Activated naive CD8-positive, alpha-beta T cell treated with anti-CD3 and anti-CD28 coated beads, Interleukin-2, amount 10 ng/mL, durations not matched to agents 7 days and 5 days (primary cell): ENCODE measurements at regions not wholly inside any gene's neighbourhood (a gene's known extent, or its start where the extent isn't known, plus 50 kb on each side); places are given as distances from the start of the nearest gene placed in this dataset.

Experiments used
- ATAC-seq: fragments of 150-1000 bp; cut with Tn5 transposase; one replicate; pipeline ENCODE4 v1.10.0; 2021; ENCODE audit warnings: low read depth, moderate library complexity
- POLR2A ChIA-PET: fragments of 350-600 bp; sonication (Branson Sonifier 250); formaldehyde crosslinking; loops from one replicate; lab custom pipeline; 2021; ENCODE audit warnings: antibody characterized with exemption; lab: Charles Lee
- DNase-seq: peaks from one replicate; pipeline ENCODE4 v3.0.0; 2021
- H3K27ac Mint-ChIP-seq: one replicate; pipeline ENCODE4 v1.8.0; 2022; ENCODE audit warnings: mild to moderate bottlenecking, mixed read lengths
- H3K27me3 Mint-ChIP-seq: one replicate; pipeline ENCODE4 v1.8.0; 2022; ENCODE audit warnings: mild to moderate bottlenecking, moderate library complexity, mixed read lengths
- H3K36me3 Mint-ChIP-seq: one replicate; pipeline ENCODE4 v1.8.0; 2021; ENCODE audit warnings: mild to moderate bottlenecking, mixed read lengths
- H3K4me1 Mint-ChIP-seq: one replicate; pipeline ENCODE4 v1.8.0; 2021; ENCODE audit warnings: mixed read lengths
- H3K4me3 Mint-ChIP-seq: one replicate; pipeline ENCODE4 v1.8.0; 2022; ENCODE audit warnings: mild to moderate bottlenecking, moderate library complexity, mixed read lengths
- H3K9me3 Mint-ChIP-seq: one replicate; pipeline ENCODE4 v1.8.0; 2021; ENCODE audit warnings: mixed read lengths

DNA sequence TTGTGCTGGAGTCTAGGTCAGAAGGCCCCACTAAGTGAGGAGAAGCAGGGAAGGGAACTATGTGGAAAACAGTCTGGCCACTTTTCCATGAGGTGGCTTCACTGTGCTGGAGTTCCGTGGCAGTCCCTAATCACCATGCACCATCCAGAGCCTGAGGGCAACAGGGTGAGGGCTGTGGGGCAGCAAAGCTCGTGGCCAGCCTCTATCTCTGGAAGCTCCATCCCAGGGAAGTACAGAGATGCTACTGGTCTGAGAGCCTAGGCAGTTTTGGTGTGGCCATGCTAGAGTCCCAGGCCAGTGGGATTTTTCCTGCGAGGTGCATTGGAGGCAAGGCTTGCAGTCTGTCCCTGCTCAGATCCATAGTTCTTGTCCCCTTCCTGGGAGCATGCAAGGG lies 157.3 kb upstream of the LRRC7 start:
- DNase-seq (no peak), ATAC-seq (no peak)
- Mint-ChIP-seq H3K36me3 (no peaks in the 10 kb centered on the region), H3K27me3 (no peaks in the 10 kb centered on the region), H3K4me1 (no peaks in the 10 kb centered on the region), H3K4me3 (no peak overlapping the region), H3K27ac (no peak overlapping the region), H3K9me3 (peaks cover 4% of the 10 kb centered on the region)
- POLR2A ChIA-PET, result no interaction called here

DNA sequence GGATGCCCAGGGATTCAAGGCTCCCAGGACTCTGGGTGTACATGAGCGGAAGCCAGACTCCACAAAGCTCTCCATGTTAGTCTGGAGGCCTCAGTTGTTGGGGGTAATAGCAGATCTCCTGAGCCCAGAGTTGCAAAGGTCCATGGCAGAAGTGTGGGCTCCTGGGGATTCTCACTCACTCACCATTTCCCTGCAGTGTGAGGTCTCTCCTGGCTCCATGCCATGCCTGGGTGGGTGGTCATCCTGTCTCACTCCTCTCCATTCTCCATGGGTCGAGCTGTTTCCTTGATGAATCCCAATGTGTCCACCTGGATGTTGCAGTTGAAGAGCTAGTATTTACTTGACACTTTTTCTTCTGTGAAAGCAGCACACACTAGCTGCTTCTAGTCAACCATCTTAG lies 156.8 kb upstream of the LRRC7 start:
- Mint-ChIP-seq H3K9me3 (peaks cover 5% of the 10 kb centered on the region), H3K36me3 (no peaks in the 10 kb centered on the region), H3K4me1 (no peaks in the 10 kb centered on the region), H3K4me3 (no peak overlapping the region), H3K27me3 (no peaks in the 10 kb centered on the region), H3K27ac (no peak overlapping the region)
- ATAC-seq, result no peak
- POLR2A ChIA-PET, result no interaction called here
- no peak for DNase-seq

DNA sequence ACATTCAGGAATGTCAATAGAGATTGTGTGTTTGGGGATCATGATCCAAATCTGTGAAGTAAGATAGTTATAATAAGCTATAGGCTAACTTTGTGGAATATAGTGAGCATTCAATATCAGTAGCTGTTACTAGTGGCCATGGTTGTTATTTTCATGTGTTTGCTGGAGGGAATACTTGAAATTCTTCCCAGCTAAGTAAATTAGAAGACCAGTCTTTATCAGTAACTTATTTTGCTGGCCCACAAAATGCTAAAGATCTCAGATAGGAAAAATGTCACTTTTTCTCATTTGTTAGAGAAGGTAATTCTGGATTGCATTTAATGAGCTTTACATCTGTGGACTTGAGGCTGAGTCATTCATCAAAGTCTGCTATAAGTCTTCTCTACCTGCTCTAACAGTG lies 156.1 kb upstream of the LRRC7 start:
- H3K4me3 Mint-ChIP-seq, result no peak overlapping the region
- POLR2A ChIA-PET, result no interaction called here
- H3K4me1 Mint-ChIP-seq, result no peaks in the 10 kb centered on the region
- peaks cover 5% of the 10 kb centered on the region for H3K9me3 Mint-ChIP-seq
- H3K27me3 Mint-ChIP-seq, result no peaks in the 10 kb centered on the region
- ATAC-seq (no peak), DNase-seq (no peak)
- H3K27ac Mint-ChIP-seq, result no peak overlapping the region
- H3K36me3 Mint-ChIP-seq, result no peaks in the 10 kb centered on the region

DNA sequence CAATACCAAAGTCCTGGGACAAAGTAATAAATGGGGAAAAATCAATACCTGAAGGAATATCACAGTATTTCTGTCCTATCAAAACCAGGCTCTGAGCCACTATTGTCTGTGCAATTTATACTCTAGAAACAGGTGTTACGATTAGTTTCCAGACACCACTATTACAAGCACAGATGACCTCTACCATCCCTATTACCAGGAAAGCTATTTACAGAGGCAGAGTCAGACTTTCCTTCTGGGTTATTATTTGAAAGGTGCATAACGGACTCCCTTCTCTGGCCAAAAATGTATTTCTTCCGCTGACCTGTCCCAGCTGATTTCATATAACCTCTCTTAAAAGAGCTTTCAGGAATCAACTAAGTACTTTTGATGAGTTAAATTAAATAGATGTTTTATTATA lies 154.6 kb upstream of the LRRC7 start:
- no peak for ATAC-seq
- H3K36me3 Mint-ChIP-seq, result no peaks in the 10 kb centered on the region

DNA sequence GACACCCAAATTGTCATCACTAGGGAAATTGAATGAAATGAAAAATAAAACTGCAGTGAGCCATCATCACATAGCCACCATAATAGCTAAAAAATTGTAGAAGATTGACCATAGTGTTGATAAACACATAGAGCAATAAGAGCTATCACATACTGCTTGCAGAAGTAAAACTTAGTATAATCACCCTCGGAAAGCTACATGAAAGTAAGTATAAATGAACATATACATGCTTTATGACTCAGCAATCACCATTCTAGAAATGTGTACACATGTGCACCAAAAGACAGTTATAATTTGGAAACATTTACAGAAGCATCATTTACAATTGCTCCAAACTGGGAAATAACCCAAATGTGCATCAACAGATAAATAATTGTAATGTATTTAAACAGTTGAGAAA lies 153.1 kb upstream of the LRRC7 start:
- Mint-ChIP-seq H3K4me1 (no peaks in the 10 kb centered on the region), H3K9me3 (peaks cover 2% of the 10 kb centered on the region), H3K36me3 (no peaks in the 10 kb centered on the region), H3K27me3 (no peaks in the 10 kb centered on the region), H3K27ac (no peak overlapping the region), H3K4me3 (no peak overlapping the region)
- no peak for DNase-seq
- ATAC-seq, result no peak
- POLR2A ChIA-PET, result no interaction called here

More for the DNA sequence above, 154.6 kb upstream of the LRRC7 start:
- Mint-ChIP-seq H3K27me3 (no peaks in the 10 kb centered on the region), H3K4me1 (no peaks in the 10 kb centered on the region), H3K27ac (no peak overlapping the region), H3K4me3 (no peak overlapping the region), H3K9me3 (peaks cover 5% of the 10 kb centered on the region)
- DNase-seq, result no peak
- POLR2A ChIA-PET, result no interaction called here

DNA sequence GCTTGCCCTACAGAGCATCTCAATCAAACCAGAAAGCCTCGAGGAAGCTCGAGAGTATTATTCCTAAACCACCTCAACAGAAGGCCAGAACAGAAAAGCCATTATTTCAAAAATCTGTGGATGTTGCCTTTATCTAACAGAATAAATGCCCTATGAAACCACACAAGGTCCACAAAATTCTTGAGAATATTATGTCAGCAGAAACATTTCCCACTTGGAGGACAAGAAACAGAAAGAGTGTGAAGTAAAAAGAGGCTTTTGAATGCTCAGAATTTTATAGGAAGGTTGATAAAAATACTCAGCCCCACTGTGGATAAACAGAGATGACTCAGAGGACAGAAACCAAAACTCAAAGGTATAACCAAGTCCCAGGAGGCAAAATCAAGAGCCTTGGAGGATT lies 146.4 kb upstream of the LRRC7 start:
- H3K27me3 Mint-ChIP-seq, result no peaks in the 10 kb centered on the region
- no peaks in the 10 kb centered on the region for H3K36me3 Mint-ChIP-seq
- ATAC-seq (no peak), DNase-seq (no peak)
- H3K4me3 Mint-ChIP-seq, result no peak overlapping the region
- POLR2A ChIA-PET, result no interaction called here
- H3K27ac Mint-ChIP-seq, result no peak overlapping the region
- H3K9me3 Mint-ChIP-seq, result no peaks in the 10 kb centered on the region
- H3K4me1 Mint-ChIP-seq, result no peaks in the 10 kb centered on the region

DNA sequence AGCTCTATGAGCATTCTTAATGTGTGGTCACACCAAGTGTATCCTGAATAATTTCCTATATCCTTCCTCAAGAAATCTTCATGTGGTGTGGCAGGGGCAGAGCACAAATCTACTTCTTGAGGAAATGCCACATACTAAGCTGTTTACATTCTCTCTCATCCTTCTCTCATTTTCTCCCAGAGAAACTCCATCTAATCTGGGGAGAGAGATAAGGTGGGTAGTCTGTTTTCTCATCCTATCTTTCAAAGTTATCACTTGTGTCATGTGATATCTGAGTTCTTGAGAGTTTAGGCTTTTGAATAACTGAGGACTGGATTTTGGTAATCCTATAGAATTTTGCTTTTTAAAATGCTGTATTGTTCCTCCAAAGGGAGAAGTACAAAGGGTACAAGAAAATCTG lies 141.9 kb upstream of the LRRC7 start:
- H3K4me1 Mint-ChIP-seq, result no peaks in the 10 kb centered on the region
- H3K27ac Mint-ChIP-seq, result no peak overlapping the region
- H3K9me3 Mint-ChIP-seq, result no peaks in the 10 kb centered on the region
- DNase-seq (no peak), ATAC-seq (no peak)
- no peak overlapping the region for H3K4me3 Mint-ChIP-seq
- no peaks in the 10 kb centered on the region for H3K27me3 Mint-ChIP-seq
- POLR2A ChIA-PET, result no interaction called here
- no peaks in the 10 kb centered on the region for H3K36me3 Mint-ChIP-seq

DNA sequence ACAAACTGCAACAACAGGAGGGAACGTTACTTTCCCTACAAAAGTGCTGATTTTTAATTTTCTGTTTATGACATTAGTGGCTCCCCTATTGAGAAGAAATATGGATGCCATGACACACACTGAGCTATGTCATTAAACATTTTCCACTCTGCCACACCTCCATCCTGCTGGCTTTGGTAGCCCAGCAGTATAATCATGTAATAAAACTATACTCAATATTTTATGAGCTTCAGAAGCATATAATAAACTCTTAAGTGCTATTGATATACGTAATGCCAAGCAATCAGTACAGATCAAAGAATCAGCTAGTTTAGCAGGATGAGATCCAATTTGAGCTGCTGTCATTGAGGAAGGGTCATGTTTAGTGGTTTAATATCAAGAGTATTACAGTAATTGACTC lies 141.3 kb upstream of the LRRC7 start:
- Mint-ChIP-seq H3K9me3 (no peaks in the 10 kb centered on the region), H3K36me3 (no peaks in the 10 kb centered on the region), H3K27me3 (no peaks in the 10 kb centered on the region), H3K27ac (no peak overlapping the region), H3K4me1 (no peaks in the 10 kb centered on the region), H3K4me3 (no peak overlapping the region)
- POLR2A ChIA-PET, result no interaction called here
- no peak for DNase-seq
- no peak for ATAC-seq

DNA sequence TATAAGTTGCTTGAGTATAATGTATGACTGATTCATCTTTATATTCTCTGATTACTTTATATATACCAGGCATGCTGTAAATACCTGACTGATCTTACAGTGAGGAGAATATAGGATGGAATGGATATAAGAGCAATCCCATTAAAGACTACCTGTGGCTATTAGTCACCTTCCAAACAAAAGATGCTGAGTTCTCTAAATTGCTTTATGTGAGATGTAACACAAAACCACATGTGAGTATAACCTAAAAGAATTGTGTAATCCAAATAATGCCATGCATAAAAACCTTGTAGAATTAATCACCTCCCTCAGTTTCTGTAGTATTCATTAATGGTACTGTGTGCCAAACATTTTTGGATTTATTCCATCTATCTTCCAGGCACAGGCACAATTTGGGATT lies 134.6 kb upstream of the LRRC7 start:
- H3K36me3 Mint-ChIP-seq, result no peaks in the 10 kb centered on the region
- H3K4me1 Mint-ChIP-seq, result no peaks in the 10 kb centered on the region
- POLR2A ChIA-PET, result no interaction called here
- H3K27ac Mint-ChIP-seq, result no peak overlapping the region
- ATAC-seq (no peak), DNase-seq (no peak)
- no peaks in the 10 kb centered on the region for H3K27me3 Mint-ChIP-seq
- peaks cover 2% of the 10 kb centered on the region for H3K9me3 Mint-ChIP-seq
- no peak overlapping the region for H3K4me3 Mint-ChIP-seq

DNA sequence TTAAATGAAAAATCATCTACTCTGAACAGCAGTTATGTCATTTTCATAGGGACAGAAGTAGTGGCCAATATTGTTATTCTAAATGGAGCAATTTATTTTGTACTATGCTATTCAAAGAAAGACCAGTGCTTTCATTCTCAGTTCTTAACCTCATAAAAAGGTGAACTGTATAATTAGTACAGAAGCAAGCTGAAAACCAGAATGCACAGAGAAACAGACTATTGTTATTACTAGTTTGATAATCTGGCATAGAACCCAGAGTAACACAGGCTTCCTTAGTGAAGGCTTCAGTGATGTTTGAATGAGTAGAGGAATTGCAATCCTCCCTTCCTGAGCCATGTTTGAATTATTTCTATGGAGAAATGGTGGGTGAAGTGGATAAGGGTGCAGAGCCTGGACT lies 131.6 kb upstream of the LRRC7 start:
- POLR2A ChIA-PET, result no interaction called here
- DNase-seq, result no peak
- Mint-ChIP-seq H3K27ac (no peak overlapping the region), H3K36me3 (no peaks in the 10 kb centered on the region), H3K9me3 (peaks cover 2% of the 10 kb centered on the region), H3K4me3 (no peak overlapping the region), H3K4me1 (no peaks in the 10 kb centered on the region), H3K27me3 (no peaks in the 10 kb centered on the region)
- ATAC-seq, result no peak

DNA sequence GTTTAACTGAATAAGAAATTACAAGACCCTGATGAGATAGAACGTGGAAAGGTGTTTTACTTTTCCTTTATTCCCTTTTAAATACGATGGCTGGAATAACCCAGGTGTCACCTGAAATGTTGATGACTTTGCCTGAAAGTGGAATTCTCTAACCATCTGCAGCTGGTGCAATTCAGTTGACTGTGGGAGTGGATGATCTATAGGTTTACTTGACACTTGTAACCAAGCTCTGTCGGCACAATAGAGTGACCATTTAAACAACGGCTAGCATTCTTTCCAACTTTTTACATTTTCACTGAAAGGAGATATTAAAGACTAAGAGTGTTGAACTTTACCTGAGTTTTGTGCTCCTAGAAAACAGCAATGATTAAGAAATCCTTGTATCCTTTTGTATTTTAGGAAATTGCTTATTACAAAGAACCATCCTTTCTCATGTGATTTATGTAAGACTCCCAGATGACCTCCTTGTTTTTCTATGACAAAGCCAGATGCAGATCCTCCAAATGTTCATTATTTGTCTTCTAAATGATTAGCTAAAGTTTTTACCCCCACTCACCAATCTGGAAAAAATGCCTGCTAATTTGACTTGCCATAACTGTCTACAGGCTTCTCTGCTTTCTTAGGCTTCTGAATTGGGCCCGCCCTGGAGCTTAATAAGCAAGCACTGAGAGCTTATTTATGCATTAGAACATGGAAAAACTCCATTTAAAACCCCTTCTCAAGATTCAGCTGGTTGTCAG lies 129.5 kb upstream of the LRRC7 start:
- Mint-ChIP-seq H3K27ac (no peak overlapping the region), H3K4me1 (no peaks in the 10 kb centered on the region), H3K36me3 (no peaks in the 10 kb centered on the region), H3K9me3 (peaks cover 2% of the 10 kb centered on the region), H3K27me3 (no peaks in the 10 kb centered on the region), H3K4me3 (no peak overlapping the region)
- ATAC-seq, result no peak
- POLR2A ChIA-PET, result no interaction called here
- no peak for DNase-seq

DNA sequence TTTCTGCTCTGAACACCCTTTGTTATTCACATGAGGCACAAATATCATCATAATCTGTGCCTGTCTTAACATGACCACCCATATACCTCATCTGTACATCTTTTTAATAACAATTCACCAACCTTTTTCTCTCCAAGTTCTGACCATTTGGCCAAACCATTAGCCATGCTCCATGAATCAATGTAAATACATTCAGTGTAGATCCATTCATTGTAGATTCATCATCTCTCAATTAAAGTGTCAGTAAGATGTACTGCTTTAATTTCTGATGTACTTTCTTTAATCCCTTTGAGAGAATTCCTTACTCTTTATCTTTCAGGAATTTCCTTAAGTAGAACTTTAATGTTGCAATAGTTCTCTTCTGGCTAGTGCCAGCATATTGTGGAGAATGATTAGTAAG lies 126.2 kb upstream of the LRRC7 start:
- peaks cover 4% of the 10 kb centered on the region for H3K9me3 Mint-ChIP-seq
- ATAC-seq (no peak), DNase-seq (no peak)
- H3K4me3 Mint-ChIP-seq, result no peak overlapping the region
- no peaks in the 10 kb centered on the region for H3K36me3 Mint-ChIP-seq
- POLR2A ChIA-PET, result no interaction called here
- H3K27me3 Mint-ChIP-seq, result no peaks in the 10 kb centered on the region
- no peak overlapping the region for H3K27ac Mint-ChIP-seq
- H3K4me1 Mint-ChIP-seq, result no peaks in the 10 kb centered on the region

DNA sequence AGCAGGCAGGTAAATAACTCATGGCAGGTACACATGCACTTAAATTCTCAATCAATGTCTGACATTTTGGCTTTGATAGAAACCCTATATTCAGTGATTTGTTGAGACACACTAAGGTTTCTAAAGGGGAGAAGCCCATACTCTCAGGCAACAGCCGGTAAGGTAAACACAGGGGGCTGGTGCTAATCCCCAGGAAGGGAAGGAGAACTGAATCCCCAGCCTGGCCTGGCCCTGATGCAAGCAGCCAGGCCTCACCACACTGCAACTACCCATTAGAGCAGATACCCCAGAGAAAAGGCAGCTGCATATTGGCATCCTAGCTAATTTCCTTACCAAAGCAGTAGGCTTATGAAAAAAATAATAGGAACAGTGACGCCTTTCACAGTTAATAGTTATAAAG lies 116.5 kb upstream of the LRRC7 start:
- POLR2A ChIA-PET, result no interaction called here
- ATAC-seq (no peak), DNase-seq (no peak)
- Mint-ChIP-seq H3K4me3 (no peak overlapping the region), H3K9me3 (peaks cover 2% of the 10 kb centered on the region), H3K4me1 (no peaks in the 10 kb centered on the region), H3K27ac (no peak overlapping the region), H3K27me3 (no peaks in the 10 kb centered on the region), H3K36me3 (no peaks in the 10 kb centered on the region)

DNA sequence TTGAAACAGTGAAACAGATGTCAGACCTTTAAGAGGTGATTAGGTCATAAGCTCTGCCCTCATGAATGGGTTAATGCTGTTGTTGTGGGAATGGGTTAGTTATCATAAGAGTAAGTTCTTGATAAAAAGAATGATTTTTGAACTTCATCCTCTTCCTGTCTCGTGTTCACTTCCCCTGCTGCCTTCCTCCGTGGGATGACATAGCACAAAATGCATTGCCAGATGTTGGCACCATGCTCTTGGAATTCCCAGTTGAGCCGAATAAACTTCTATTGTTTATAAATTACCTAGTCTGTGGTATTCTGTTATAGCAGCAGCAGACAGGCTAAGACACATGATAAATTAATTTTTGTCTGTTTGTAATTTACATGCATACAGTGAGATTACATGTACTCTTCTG lies 112.0 kb upstream of the LRRC7 start:
- DNase-seq (no peak), ATAC-seq (no peak)
- POLR2A ChIA-PET, result no interaction called here
- Mint-ChIP-seq H3K27me3 (no peaks in the 10 kb centered on the region), H3K27ac (no peak overlapping the region), H3K36me3 (no peaks in the 10 kb centered on the region), H3K4me3 (no peak overlapping the region), H3K4me1 (no peaks in the 10 kb centered on the region), H3K9me3 (peaks cover 2% of the 10 kb centered on the region)

DNA sequence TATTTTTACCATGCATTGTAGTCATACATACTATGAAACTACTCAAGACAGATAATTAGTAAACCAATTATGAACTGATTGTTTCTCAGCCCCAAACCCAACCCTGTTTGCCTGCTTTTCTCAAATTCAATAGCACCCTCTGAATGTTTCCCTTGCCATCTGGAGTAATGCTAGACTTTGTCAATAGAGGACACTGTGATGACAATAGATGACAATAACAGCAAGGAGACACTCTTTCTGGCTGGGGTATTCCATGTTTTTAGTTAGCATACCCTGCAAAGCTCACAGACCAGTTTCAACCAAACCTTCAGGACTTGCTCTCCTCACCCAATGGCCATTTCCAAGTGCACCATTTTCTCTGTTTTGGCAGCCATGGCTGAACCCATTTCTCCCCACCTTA lies 108.5 kb upstream of the LRRC7 start:
- POLR2A ChIA-PET, result no interaction called here
- Mint-ChIP-seq H3K36me3 (no peaks in the 10 kb centered on the region), H3K4me3 (no peak overlapping the region), H3K9me3 (peaks cover 2% of the 10 kb centered on the region), H3K27me3 (no peaks in the 10 kb centered on the region), H3K4me1 (no peaks in the 10 kb centered on the region), H3K27ac (no peak overlapping the region)
- ATAC-seq, result no peak
- DNase-seq, result no peak
